HG03432 (cell line): ENCODE measurements at regions not wholly inside any gene's neighbourhood (a gene's known extent, or its start where the extent isn't known, plus 50 kb on each side); places are given as distances from the start of the nearest gene placed in this dataset.

ENCODE experiments used
- ATAC-seq: cut with Tn5 transposase; IDR thresholded peaks from one replicate; pipeline ENCODE4 v1.9.1; 2021; ENCODE audit warnings: mild to moderate bottlenecking, moderate library complexity; ENCODE audit not compliant: unreplicated experiment

DNA sequence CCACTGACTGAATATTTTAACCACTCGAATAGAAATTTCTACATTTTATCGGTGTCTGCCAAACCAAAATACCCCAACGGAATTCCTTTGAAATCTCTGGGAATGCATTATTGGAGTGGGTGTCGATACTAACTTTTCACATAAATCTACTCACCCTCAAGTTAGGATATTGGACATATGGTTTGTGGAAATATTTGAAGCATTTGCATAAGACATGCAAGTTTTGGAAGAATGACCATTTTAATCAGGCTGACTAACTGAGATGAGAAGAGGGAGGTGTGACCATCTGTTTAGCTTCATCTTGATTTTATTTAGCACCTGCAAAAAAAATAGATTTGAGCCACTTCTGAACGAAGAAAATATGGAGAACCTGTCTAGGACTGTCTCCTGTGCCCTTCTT is 61.2 kb downstream of the KLF6 start:
- no peak for ATAC-seq

DNA sequence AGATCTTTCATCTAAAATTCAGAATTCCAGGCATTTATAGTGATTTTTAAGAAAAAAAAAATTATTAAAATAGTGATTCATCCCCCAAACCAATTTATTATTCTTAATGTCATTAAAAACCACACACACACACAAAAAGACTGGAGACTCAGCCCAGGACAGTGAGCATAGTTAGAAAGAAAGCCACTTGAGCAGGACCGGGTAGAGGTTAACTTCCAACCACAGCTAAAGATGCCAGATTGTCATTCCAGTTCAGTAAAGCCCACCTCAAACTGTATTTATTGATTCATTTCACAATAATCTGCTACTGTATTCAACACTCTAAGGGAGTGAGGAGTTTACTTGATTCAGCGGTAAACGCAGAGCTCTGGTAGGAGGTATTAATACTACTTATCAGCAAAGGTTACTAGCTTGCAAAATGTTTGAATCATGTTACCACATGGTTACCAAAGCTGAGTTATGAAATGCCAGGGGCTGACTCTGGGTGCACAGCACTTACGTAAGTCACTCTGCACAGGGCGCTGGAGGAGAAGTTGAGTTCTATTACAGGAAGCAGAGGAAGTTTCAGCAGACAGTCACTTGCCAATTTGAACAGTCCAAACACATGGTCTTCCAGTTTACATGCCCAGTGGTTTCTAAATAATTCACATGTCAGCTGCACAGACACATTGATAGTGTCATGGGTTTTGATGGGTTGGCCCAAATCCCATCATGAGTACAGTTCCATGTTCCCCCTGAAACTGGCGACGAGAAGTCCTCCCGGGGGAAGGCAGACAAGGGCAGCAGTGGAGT is 64.6 kb downstream of the KLF6 start:
- ATAC-seq: no peak

DNA sequence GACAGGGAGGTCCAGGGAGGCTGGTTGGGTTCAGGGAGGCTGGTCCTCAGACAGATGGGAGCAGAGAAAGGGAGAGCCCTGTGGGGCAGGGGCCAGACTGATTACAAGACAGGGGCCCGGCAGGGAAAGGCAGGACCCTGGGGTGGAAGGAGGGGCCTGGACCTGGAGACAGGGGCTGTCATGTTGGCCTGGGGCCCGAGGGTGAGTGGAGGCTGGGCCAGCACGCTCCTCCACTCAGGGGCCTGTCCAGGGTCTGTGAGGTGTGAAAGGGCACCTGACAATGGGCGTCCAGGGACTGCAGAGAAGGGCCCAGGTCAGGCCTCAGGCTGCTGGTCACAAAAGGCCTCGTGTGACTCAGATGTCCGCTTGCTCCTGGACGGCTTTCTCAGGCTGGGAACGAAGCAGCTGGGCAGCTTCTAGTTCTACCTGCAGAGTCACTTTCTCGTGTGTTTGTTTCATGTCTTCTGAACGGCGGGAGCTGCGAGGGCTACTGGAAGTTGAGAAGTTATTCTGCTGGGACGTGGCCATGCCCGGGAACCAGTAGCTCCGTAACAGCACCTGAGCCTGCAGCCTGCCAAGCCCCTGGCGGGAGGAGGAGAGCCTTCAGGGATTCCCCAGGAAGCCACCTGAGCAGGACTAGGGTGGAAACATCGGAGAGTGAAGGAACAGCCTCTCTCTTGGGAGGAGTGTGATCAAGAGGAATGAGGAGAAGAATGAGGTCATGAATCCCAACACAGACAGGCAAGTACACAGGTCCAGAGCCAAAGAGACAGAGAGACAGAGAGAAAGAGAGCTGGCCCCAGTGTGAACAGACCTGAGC is 65.8 kb downstream of the KLF6 start:
- ATAC-seq: no peak

DNA sequence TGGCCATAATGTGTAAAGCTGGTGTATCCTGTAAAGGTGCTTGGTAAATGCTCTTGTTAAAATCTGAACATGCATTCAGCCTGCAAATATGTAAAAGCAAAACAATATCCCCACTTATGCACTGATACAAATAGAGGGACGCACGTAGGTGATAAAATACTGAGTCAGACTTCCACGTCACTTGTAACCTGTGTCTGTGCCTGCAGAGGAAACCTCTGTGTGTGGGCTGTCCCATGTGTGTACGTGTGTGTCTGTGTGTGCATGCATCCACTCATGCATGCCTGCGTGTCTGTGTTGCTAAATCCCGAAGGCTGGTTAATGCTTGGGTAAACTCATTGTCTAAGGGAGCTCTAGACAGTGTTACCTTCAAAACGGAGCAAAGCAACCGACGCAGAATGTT is 68.9 kb downstream of the KLF6 start:
- no peak for ATAC-seq

DNA sequence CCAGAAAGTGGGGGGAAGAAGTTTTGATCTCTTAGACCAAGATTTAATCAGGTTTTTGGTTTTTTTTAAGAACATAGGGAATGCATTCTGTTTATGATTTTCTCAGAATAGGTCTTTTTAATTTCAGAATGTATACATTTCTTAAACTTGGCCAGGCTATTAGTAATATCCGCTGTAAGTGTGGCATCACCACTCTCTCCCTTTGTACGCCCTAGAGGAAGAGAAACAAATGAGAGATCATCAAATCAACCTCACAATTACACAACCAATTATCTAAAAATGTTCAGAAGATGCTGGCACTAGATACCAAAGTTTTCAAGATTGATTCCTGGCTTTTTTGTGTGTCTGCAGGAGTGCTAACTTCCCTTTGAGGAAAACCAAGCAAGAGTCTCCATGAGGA is 70.0 kb downstream of the KLF6 start:
- ATAC-seq: no peak

- no peak for ATAC-seq
Observed at GRCh38 chr10:3714531-3714930, 70.5 kb downstream of the KLF6 start.

GRCh38 chr10:3712707-3713106 is 72.3 kb downstream of the KLF6 start:
- ATAC-seq: no peak

DNA sequence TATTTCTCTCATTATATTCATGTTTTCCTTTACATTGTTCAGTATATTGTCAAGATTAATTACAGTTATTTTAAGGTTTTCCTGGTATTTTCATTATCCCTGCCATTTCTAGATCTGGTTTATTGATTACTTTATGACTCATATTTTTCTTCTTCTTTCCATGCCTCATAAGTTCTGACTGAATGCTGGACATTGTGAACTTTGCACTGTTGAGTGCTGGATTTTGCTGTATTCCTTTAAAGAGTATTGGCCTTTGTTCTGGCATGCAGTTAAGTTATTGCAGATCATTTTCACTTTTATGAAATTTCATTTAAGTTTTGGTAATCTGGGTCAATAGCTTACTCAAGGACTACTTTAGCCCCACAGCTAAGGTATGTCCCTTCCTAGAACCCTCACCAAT is 73.1 kb downstream of the KLF6 start:
- ATAC-seq: no peak

DNA sequence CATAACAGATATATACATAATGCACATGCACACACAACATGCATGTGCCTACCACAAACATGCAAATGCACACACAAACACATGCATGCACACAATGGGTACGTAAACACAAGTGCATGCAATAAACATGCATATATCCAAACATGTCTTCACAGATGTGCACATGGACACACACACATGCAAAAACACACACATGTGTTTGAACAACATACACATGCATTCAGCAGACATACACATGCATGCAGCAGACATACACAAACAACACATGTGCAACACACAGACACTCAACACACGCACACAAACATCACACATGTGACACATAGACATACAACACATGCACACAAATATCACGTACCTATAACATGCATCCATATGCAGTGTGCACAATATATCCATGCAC is 74.2 kb downstream of the KLF6 start:
- ATAC-seq: no peak

DNA sequence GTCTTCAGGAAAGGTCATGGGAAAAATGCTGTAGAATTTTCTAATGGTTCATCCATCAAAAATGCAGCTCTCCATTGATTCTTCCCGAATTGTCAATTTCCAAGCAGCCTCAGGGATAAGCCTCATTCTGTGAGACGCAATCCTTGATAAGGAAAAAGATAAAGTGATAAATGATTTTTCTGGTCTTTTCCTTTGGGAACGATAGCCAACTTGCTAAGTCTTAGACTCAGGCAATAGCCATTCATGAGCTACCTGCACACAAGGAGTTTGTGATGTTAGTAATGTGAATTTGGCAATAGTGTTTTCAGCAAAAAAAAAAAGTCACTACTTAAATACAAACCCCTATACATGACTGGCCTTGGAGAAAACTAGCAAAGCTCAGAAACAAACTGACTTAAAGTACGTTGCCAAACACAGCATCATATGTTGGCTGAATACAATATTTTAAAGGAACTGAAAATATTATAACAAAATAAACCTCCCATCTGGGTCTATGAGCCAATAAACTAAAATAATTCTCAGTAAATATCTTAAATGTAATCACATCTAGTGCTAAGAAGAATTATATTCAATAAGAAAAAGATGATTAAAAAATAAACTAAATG is 75.5 kb downstream of the KLF6 start:
- ATAC-seq: no peak

DNA sequence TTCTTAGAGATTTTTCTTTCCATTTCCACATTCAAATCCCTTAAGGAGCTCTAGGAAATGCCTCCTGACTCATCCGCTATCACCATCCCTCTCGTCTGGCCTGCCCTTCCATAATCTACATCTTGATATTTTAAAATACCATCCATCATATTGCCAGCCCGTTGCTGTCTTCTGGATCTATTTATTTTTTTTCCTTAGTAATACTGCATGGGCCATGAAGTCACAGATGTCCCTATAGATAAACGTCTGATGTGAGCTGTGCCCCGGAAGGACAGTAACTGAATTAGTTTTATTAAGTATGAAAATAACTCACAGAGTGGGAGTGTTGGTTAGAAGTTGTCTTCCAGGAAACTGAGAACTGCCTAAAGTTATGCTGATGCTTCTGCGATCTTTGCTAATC is 76.2 kb downstream of the KLF6 start:
- ATAC-seq: no peak

GRCh38 chr10:3704565-3705325 is 80.3 kb downstream of the KLF6 start:
- ATAC-seq: no peak

DNA sequence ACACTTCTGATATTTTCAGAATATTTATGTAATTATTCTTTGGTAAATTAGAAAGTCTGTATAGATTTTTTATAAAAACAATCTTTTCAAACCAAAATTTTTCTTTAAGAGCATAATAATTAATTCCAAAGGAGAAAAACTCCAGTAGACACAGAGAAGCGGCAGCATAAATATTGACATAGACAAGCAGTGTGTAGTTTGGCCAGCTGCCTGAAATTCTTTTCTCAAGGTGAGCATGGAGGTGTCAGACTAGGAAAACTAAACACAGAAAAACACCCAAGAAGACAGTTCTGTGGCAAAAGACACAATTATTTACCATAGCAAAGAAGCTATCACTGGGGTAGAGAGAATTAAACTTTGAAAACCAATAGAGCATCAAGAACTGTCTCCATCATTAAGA is 82.4 kb downstream of the KLF6 start:
- no peak for ATAC-seq

GRCh38 chr10:3702056-3702546 is 82.9 kb downstream of the KLF6 start:
- ATAC-seq: no peak

DNA sequence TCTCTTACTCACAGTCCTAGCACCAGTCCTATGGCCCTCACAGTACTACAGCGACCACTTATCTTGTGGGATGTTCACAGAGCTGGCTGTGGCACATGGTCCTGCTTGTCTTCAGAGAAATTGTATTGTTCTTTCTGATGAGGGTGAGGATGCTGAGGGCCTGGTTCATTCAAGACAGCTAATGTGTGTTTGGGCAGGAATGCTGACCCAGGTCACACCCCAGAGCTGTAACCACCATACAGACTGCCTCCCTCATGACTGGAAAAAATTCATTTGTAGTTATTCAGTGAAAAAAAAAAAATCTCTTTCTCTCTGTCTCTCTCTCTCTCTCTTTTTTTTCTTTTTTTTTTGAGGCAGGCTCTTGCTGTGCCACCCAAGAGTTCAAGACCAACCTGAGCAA is 83.5 kb downstream of the KLF6 start:
- ATAC-seq: no peak

GRCh38 chr10:3700531-3701076 is 84.4 kb downstream of the KLF6 start:
- ATAC-seq: no peak

- ATAC-seq: no peak
Observed at GRCh38 chr10:3699916-3700315, 85.1 kb downstream of the KLF6 start.

- no peak for ATAC-seq
Observed at GRCh38 chr10:3698312-3698711, 86.7 kb downstream of the KLF6 start.

DNA sequence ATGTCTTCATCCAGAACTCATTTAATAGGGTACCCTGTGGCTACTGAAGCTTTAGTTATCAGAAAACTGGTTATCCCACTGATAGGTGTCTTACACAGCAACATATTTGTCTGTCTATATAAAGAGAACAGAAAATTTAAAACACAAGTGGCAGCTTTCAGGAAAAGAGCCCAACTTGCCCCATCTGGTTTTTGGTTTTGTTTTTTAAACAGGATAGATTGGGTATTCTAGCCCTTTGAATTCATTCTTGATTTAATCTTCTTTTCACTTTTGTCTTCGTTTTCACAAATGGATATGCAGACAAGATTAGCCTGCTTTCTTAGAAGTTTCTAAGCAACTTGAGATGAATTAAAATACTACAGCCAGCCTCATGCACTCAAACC is 91.3 kb downstream of the KLF6 start:
- ATAC-seq: no peak

- ATAC-seq: no peak
Observed at GRCh38 chr10:3693022-3693697, 91.8 kb downstream of the KLF6 start.
